WTC11 (cell line): ENCODE measurements at regions not wholly inside any gene's neighbourhood (a gene's known extent, or its start where the extent isn't known, plus 50 kb on each side); places are given as distances from the start of the nearest gene placed in this dataset.

ENCODE experiments used
- ATAC-seq: fragments of 200-7000 bp; cut with Tn5 transposase; 2 replicates; pipeline ENCODE4 v1.10.0; 2021; ENCODE audit warnings: mild to moderate bottlenecking, moderate library complexity
- CTCF ChIA-PET: fragments of 300-600 bp; sonication (Branson Sonifier 250); formaldehyde crosslinking; loops from one replicate; lab custom pipeline; 2021; ENCODE audit warnings: antibody characterized with exemption; lab: Charles Lee
- POLR2A ChIA-PET: fragments of 350-600 bp; sonication (Branson Sonifier 250); formaldehyde crosslinking; loops from one replicate; lab custom pipeline; 2021; ENCODE audit warnings: antibody characterized with exemption; lab: Charles Lee
- DNase-seq: peaks from one replicate; pipeline ENCODE4 v3.0.0; 2021; ENCODE audit warnings: low spot score
- H3K27ac Mint-ChIP-seq: 2 replicates; pipeline ENCODE4 v1.8.0; 2021; ENCODE audit warnings: mixed read lengths
- H3K27me3 Mint-ChIP-seq: 2 replicates; pipeline ENCODE4 v1.8.0; 2021; ENCODE audit warnings: low read depth, mild to moderate bottlenecking, moderate library complexity, mixed read lengths
- H3K36me3 Mint-ChIP-seq: 2 replicates; pipeline ENCODE4 v1.8.0; 2021; ENCODE audit warnings: mixed read lengths
- H3K4me1 Mint-ChIP-seq: 2 replicates; pipeline ENCODE4 v1.8.0; 2022; ENCODE audit warnings: mixed read lengths
- H3K4me3 Mint-ChIP-seq: 2 replicates; pipeline ENCODE4 v1.8.0; 2021; ENCODE audit warnings: mild to moderate bottlenecking, moderate library complexity, mixed read lengths
- H3K9me3 Mint-ChIP-seq: 2 replicates; pipeline ENCODE4 v1.8.0; 2021; ENCODE audit warnings: mixed read lengths
- AR ChIP-seq: fragments of 250-450 bp; sonication (Bioruptor Pico); IDR thresholded peaks from 2 replicates; pipeline ENCODE4 v1.9.0; 2021; ENCODE audit warnings: mild to moderate bottlenecking
- CREB1 ChIP-seq: sonication (generic); formaldehyde crosslinking; IDR thresholded peaks from 2 replicates; pipeline ENCODE4 v1.8.0; 2023; ENCODE audit warnings: mild to moderate bottlenecking, missing genetic modification reagents
- EMX1 ChIP-seq: fragments of 250-450 bp; sonication (Bioruptor Pico); IDR thresholded peaks from 2 replicates; pipeline ENCODE4 v1.8.0; 2021; ENCODE audit warnings: mild to moderate bottlenecking
- ETV6 ChIP-seq: sonication (generic); formaldehyde crosslinking; IDR thresholded peaks from 2 replicates; pipeline ENCODE4 v1.8.1; 2022; ENCODE audit warnings: mild to moderate bottlenecking, missing genetic modification reagents
- FOXJ3 ChIP-seq: sonication (generic); formaldehyde crosslinking; IDR thresholded peaks from 2 replicates; pipeline ENCODE4 v1.9.0; 2021; ENCODE audit warnings: missing genetic modification reagents, mild to moderate bottlenecking, borderline replicate concordance
- GTF2I ChIP-seq: fragments of 250-450 bp; sonication (Bioruptor Pico); conservative IDR thresholded peaks from 2 replicates; pipeline ENCODE4 v1.4.0; 2021; ENCODE audit warnings: mild to moderate bottlenecking
- KAT7 ChIP-seq: sonication (generic); formaldehyde crosslinking; IDR thresholded peaks from 2 replicates; pipeline ENCODE4 v1.8.1; 2023; ENCODE audit warnings: missing genetic modification reagents, mild to moderate bottlenecking, borderline replicate concordance
- MLX ChIP-seq: sonication (generic); formaldehyde crosslinking; IDR thresholded peaks from 2 replicates; pipeline ENCODE4 v1.8.1; 2023; ENCODE audit warnings: mild to moderate bottlenecking, missing genetic modification reagents, moderate library complexity
- NFYB ChIP-seq: sonication (generic); formaldehyde crosslinking; conservative IDR thresholded peaks from 2 replicates; pipeline ENCODE4 v1.8.0; 2022; ENCODE audit warnings: low read depth, missing genetic modification reagents
- NR2C2 ChIP-seq: sonication (generic); formaldehyde crosslinking; IDR thresholded peaks from 2 replicates; pipeline ENCODE4 v1.8.0; 2022; ENCODE audit warnings: mild to moderate bottlenecking, missing genetic modification reagents
- NR3C1 ChIP-seq: sonication (generic); formaldehyde crosslinking; conservative IDR thresholded peaks from 2 replicates; pipeline ENCODE4 v1.8.1; 2023; ENCODE audit warnings: low read depth, mild to moderate bottlenecking, missing genetic modification reagents
- PREB ChIP-seq: sonication (generic); formaldehyde crosslinking; IDR thresholded peaks from 2 replicates; pipeline ENCODE4 v1.8.1; 2022; ENCODE audit warnings: mild to moderate bottlenecking, missing genetic modification reagents, moderate library complexity, borderline replicate concordance
- RORB ChIP-seq: fragments of 250-450 bp; sonication (Bioruptor Pico); IDR thresholded peaks from 2 replicates; pipeline ENCODE4 v1.9.0; 2021; ENCODE audit warnings: mild to moderate bottlenecking
- SMAD4 ChIP-seq: sonication (generic); formaldehyde crosslinking; IDR thresholded peaks from 2 replicates; pipeline ENCODE4 v1.8.0; 2022; ENCODE audit warnings: mild to moderate bottlenecking, missing genetic modification reagents
- SOX15 ChIP-seq: fragments of 250-450 bp; sonication (Bioruptor Pico); IDR thresholded peaks from 2 replicates; pipeline ENCODE4 v1.9.0; 2021; ENCODE audit warnings: mild to moderate bottlenecking
- SP1 ChIP-seq: sonication (generic); formaldehyde crosslinking; conservative IDR thresholded peaks from 2 replicates; pipeline ENCODE4 v1.8.1; 2022; ENCODE audit warnings: missing genetic modification reagents
- TEAD1 ChIP-seq: sonication (generic); formaldehyde crosslinking; IDR thresholded peaks from 2 replicates; pipeline ENCODE4 v1.8.0; 2022; ENCODE audit warnings: mild to moderate bottlenecking, missing genetic modification reagents
- TEAD4 ChIP-seq: sonication (generic); formaldehyde crosslinking; IDR thresholded peaks from 2 replicates; pipeline ENCODE4 v1.8.0; 2022; ENCODE audit warnings: mild to moderate bottlenecking, missing genetic modification reagents
- ZMAT4 ChIP-seq: fragments of 250-450 bp; sonication (Bioruptor Pico); IDR thresholded peaks from 2 replicates; pipeline ENCODE4 v1.9.0; 2021; ENCODE audit warnings: mild to moderate bottlenecking
- ZNF317 ChIP-seq: sonication (generic); formaldehyde crosslinking; IDR thresholded peaks from 2 replicates; pipeline ENCODE4 v1.8.1; 2023; ENCODE audit warnings: low read depth, mild to moderate bottlenecking, moderate library complexity, missing genetic modification reagents, borderline replicate concordance
- ZNF423 ChIP-seq: fragments of 250-450 bp; sonication (Bioruptor Pico); IDR thresholded peaks from 2 replicates; pipeline ENCODE4 v2.1.2; 2022; ENCODE audit warnings: mild to moderate bottlenecking, moderate library complexity
- ZNF425 ChIP-seq: fragments of 250-450 bp; sonication (Bioruptor Pico); conservative IDR thresholded peaks from 2 replicates; pipeline ENCODE4 v1.9.0; 2021; ENCODE audit warnings: mild to moderate bottlenecking
- ZNF512 ChIP-seq: sonication (generic); formaldehyde crosslinking; IDR thresholded peaks from 2 replicates; pipeline ENCODE4 v1.8.1; 2022; ENCODE audit warnings: missing genetic modification reagents, borderline replicate concordance

GRCh38 chr7:114109304-114109703, 190.5 kb upstream of the PPP1R3A start:
- DNase-seq (no peak), ATAC-seq (no peak)
- POLR2A ChIA-PET = no interaction called here
- H3K27ac Mint-ChIP-seq = no peak overlapping the region
- CTCF ChIA-PET = no interaction called here
- peaks cover 4% of the 10 kb centered on the region for H3K9me3 Mint-ChIP-seq
- no peak overlapping the region for H3K4me3 Mint-ChIP-seq
- TF ChIP-seq ETV6 (CRISPR knock-in tag) (no peak), PREB (no peak), TEAD4 (CRISPR knock-in tag) (no peak), NFYB (no peak), SP1 (CRISPR knock-in tag) (no peak), NR3C1 (no peak), RORB (no peak), FOXJ3 (no peak), SMAD4 (no peak), ZNF512 (CRISPR knock-in tag) (no peak), MLX (CRISPR knock-in tag) (no peak), EMX1 (CRISPR knock-in tag) (no peak), SOX15 (CRISPR knock-in tag) (no peak), ZNF425 (CRISPR knock-in tag) (no peak), GTF2I (CRISPR knock-in tag) (no peak), KAT7 (CRISPR knock-in tag) (no peak), ZMAT4 (CRISPR knock-in tag) (no peak), TEAD1 (CRISPR knock-in tag) (no peak)
- H3K4me1 Mint-ChIP-seq = peaks cover 11% of the 10 kb centered on the region
- H3K27me3 Mint-ChIP-seq = no peaks in the 10 kb centered on the region
- no peaks in the 10 kb centered on the region for H3K36me3 Mint-ChIP-seq

GRCh38 chr7:114108510-114108909, 189.7 kb upstream of the PPP1R3A start:
- TF ChIP-seq NR2C2 = no peak
- no peak for TF ChIP-seq SOX15 (CRISPR knock-in tag)
- TF ChIP-seq TEAD4 (CRISPR knock-in tag) = no peak
- no peak for TF ChIP-seq PREB
- no peak for TF ChIP-seq ZNF423
- no peak for TF ChIP-seq AR (CRISPR knock-in tag)
- TF ChIP-seq EMX1 (CRISPR knock-in tag) = no peak
- no peak for TF ChIP-seq CREB1 (CRISPR knock-in tag)
- TF ChIP-seq ZNF317 (CRISPR knock-in tag) = no peak
- TF ChIP-seq, all 79 proteins: peak for 0
- H3K36me3 Mint-ChIP-seq = no peaks in the 10 kb centered on the region
- peaks cover 4% of the 10 kb centered on the region for H3K9me3 Mint-ChIP-seq
- no peaks in the 10 kb centered on the region for H3K27me3 Mint-ChIP-seq
- no peak overlapping the region for H3K4me3 Mint-ChIP-seq
- POLR2A ChIA-PET = no interaction called here
- DNase-seq (no peak), ATAC-seq (no peak)
- H3K4me1 Mint-ChIP-seq = peaks cover 16% of the 10 kb centered on the region
- no peak overlapping the region for H3K27ac Mint-ChIP-seq
- CTCF ChIA-PET = no interaction called here
